ENCODE measurements at regions not wholly inside any gene's neighbourhood (a gene's known extent, or its start where the extent isn't known, plus 50 kb on each side); places are given as distances from the start of the nearest gene placed in this dataset.

- DNase-seq: no peak
Observed at GRCh38 chr5:9919306-9920030, 289.3 kb upstream of the TAS2R1 start.

- no peak for DNase-seq
Observed at GRCh38 chr5:9905661-9906060, 275.5 kb upstream of the TAS2R1 start.

- no peak for DNase-seq
Observed at GRCh38 chr5:9903801-9904200, 273.6 kb upstream of the TAS2R1 start.

- DNase-seq: no peak
Observed at GRCh38 chr5:9898319-9898718, 268.2 kb upstream of the TAS2R1 start.

- no peak for DNase-seq
Observed at GRCh38 chr5:9895302-9895645, 265.1 kb upstream of the TAS2R1 start.

- DNase-seq: no peak
Observed at GRCh38 chr5:9894571-9895301, 264.6 kb upstream of the TAS2R1 start.

GRCh38 chr5:9892696-9893095, 262.5 kb upstream of the TAS2R1 start:
- no peak for DNase-seq

- no peak for DNase-seq
Observed at GRCh38 chr5:9889511-9889910, 259.4 kb upstream of the TAS2R1 start.

- DNase-seq: no peak
Observed at GRCh38 chr5:9888501-9888901, 258.4 kb upstream of the TAS2R1 start.

- DNase-seq: no peak
Observed at GRCh38 chr5:9885164-9885563, 255.0 kb upstream of the TAS2R1 start.

- DNase-seq: no peak
Observed at GRCh38 chr5:9878206-9878605, 248.1 kb upstream of the TAS2R1 start.

- no peak for DNase-seq
Observed at GRCh38 chr5:9877488-9877887, 247.3 kb upstream of the TAS2R1 start.

GRCh38 chr5:9876451-9876850, 246.3 kb upstream of the TAS2R1 start:
- no peak for DNase-seq

- DNase-seq: no peak
Observed at GRCh38 chr5:9869616-9870288, 239.6 kb upstream of the TAS2R1 start.

GRCh38 chr5:9865574-9865973, 235.4 kb upstream of the TAS2R1 start:
- no peak for DNase-seq

GRCh38 chr5:9864791-9865190, 234.6 kb upstream of the TAS2R1 start:
- DNase-seq: no peak

GRCh38 chr5:9863486-9863885, 233.3 kb upstream of the TAS2R1 start:
- DNase-seq: no peak

- no peak for DNase-seq
Observed at GRCh38 chr5:9861666-9862256, 231.6 kb upstream of the TAS2R1 start.

- DNase-seq: no peak
Observed at GRCh38 chr5:9859808-9860207, 229.7 kb upstream of the TAS2R1 start.

- no peak for DNase-seq
Observed at GRCh38 chr5:9858043-9858442, 227.9 kb upstream of the TAS2R1 start.

GRCh38 chr5:9853309-9853708, 223.2 kb upstream of the TAS2R1 start:
- no peak for DNase-seq

- no peak for DNase-seq
Observed at GRCh38 chr5:9852671-9853070, 222.5 kb upstream of the TAS2R1 start.

GRCh38 chr5:9851458-9851857, 221.3 kb upstream of the TAS2R1 start:
- no peak for DNase-seq

- DNase-seq: no peak
Observed at GRCh38 chr5:9850456-9850855, 220.3 kb upstream of the TAS2R1 start.

Data from T-helper 1 cell (primary cell).